Skin epidermis (tissue), 12 donors: ENCODE measurements at regions not wholly inside any gene's neighbourhood (a gene's known extent, or its start where the extent isn't known, plus 50 kb on each side); places are given as distances from the start of the nearest gene placed in this dataset.
A peak's percentile ranks its signal among the peaks of the same experiment; 100 is the strongest.
"Not testable (repeated sequence)": the region's sequence is repeated elsewhere in the genome, so short reads cannot be mapped to it uniquely, and the experiment has no call there.

Experiments
- H3K27ac ChIP-seq, 21 experiments: fragments of 200-600 bp; sonication (generic) in 11 of 21; one replicate each; pipeline ENCODE4 v1.5.0; 2020; ENCODE audit warnings: mild to moderate bottlenecking in 3 of 21, inconsistent platforms in 2 of 21, moderate library complexity in 2 of 21
- H3K4me3 ChIP-seq, 7 experiments: fragments of 200-600 bp; sonication (generic) in 2 of 7; one replicate each; pipeline ENCODE4 v1.5.0; 2020; ENCODE audit warnings: inconsistent platforms in 2 of 7, mild to moderate bottlenecking in 2 of 7, moderate library complexity in 1 of 7

DNA sequence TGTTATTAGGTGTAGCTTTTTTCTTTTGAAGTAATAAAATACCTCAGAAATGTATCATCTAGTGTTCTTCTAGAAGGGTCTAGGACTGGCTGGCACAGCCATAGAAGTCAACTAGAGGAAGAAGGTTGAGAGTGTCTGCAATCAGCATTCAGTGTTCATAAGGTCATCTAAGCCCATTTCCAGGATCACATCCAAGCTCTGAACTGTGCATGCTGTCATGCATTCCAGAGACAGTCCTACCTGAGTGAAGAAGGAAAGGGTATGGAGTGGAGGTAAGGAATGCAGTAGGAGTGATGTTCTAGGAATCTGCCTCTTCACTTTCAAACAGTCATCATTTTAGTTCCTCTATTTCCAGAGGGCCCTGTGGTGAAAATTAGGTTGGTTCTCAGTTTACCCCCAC is 789.7 kb downstream of the GATA3 start:
- Histone ChIP-seq H3K4me3 (no peak overlapping the region), H3K27ac (no peak overlapping the region)

DNA sequence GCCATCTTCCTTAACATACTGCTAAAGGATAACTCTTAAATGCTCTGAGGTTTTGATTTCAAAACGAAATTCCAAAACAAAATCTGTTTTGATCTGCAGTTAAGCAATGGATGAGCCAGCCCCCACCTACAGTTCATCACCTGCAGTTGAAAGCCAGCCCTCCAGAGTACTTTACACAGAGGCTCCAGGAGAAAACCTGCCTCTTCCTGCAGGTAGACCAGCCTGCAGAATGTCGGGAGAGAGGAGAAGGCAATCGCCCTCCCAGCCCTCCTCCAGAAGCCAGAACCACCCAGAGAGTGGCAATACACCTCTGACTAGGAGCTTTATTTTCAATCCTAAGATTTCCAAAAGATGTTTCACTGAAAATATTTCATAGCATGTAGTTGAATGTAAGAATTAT is 798.1 kb downstream of the GATA3 start:
- Histone ChIP-seq H3K4me3 (no peak overlapping the region), H3K27ac (no peak overlapping the region)

DNA sequence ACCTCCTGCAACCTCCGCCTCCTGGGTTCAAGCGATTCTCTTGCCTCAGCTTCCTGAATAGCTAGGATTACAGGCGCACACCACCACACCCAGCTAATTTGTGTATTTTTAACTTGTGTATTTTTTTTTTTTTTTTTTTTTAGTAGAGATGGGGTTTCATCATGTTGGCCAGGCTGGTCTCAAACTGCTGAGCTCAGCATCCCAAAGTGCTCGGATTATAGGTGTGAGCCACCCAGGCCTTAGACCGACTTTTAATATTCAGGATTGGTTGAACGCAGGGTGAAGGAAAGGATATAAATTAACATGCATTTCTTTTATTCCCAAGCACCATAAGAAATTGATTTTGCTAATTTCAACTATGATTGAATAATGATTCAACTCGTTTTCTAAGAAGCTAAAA is 798.6 kb downstream of the GATA3 start:
- Histone ChIP-seq H3K27ac (no peak overlapping the region), H3K4me3 (no peak overlapping the region)

DNA sequence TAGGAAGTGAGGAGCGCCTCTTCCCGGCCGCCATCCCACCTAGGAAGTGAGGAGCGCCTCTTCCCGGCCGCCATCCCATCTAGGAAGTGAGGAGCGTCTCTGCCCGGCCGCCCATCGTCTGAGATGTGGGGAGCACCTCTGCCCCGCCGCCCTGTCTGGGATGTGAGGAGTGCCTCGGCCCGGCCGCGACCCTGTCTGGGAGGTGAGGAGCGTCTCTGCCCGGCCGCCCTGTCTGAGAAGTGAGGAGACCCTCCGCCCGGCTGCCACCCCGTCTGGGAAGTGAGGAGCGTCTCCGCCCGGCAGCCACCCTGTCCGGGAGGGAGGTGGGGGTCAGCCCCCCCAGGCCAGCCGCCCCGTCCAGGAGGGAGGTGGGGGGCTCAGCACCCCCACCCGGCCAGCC is 814.4 kb downstream of the GATA3 start:
- not testable (repeated sequence) for H3K27ac ChIP-seq, H3K4me3 ChIP-seq

DNA sequence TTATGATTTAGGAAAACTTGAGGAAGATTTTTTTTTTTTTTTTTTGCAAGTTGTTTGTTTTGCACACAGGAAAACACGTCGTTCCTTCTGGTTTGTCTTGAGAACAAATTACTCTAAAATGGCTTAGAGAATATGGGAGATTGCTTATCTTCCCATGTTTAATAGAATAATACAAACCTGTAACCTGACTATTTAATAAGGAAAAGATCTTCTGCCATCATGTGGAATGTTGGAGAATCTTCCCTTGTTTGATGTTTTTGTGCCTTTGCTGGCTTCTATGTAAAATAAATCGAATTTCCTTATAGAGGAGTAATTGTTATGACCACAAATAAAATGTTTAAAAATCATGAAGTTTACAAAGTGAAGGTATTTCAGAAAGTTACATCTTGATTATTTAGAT is 818.8 kb downstream of the GATA3 start:
- Histone ChIP-seq H3K4me3 (no peak overlapping the region), H3K27ac (peak overlapping the region in 1 of 21 experiments; percentile 20)

DNA sequence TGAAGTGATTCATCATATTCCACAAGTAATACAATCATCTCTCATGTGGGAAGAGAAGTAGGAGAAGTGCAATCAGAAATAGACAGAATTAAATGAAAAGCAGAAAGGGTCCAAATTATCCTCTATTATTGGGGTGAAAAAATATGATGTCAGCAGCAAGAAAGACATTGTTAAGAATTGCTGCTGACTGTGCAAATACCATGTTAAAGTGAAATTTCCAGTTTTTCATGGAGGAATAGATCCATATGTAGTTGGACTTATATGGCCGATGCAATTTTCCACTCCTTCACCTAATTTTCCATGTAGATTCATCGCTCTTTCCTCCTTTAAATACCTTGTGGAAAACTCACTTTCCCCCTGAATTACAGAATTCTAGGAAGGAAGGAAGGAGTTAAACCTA is 819.8 kb downstream of the GATA3 start:
- H3K4me3 ChIP-seq, result no peak overlapping the region

DNA sequence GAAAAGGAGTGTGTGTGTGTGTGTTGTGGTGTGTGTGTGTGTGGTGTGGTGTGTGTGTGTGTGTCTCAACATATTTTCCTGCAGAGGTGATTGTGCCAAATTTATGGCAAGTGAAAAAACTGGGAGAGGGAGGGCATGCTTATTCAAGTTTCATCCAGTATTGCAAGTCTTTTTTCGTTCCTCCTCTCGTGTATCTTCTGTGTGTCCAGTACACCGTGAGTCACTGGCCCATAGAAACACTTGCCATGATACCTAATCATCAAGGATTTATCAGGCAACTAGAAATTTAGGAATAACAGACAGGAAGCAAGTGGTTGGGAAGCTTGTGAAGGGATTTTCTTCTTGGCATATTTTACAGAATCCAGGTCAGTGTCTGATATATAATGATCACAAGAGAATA is 820.5 kb downstream of the GATA3 start:
- H3K4me3 ChIP-seq, result no peak overlapping the region
- H3K27ac ChIP-seq, result no peak overlapping the region

More for the DNA sequence above, 819.8 kb downstream of the GATA3 start:
- no peak overlapping the region for H3K27ac ChIP-seq

DNA sequence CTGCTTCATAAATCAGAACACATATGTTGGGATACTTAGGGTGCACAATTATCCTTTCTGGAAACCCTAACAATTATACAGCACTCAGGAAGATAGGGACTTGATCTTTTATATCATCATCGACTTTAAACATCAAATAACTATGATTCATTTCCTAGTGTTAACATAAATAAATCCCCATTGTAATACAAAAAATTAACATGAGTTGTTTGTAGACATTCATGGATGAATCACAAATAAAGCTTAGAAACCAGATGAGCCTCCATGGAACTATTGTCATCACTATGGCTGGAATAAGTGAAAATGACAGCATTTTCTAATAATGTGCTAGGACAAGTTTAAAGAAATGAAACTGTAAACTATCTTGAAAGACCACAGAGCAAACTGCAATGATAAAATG is 821.7 kb downstream of the GATA3 start:
- no peak overlapping the region for H3K27ac ChIP-seq
- no peak overlapping the region for H3K4me3 ChIP-seq

DNA sequence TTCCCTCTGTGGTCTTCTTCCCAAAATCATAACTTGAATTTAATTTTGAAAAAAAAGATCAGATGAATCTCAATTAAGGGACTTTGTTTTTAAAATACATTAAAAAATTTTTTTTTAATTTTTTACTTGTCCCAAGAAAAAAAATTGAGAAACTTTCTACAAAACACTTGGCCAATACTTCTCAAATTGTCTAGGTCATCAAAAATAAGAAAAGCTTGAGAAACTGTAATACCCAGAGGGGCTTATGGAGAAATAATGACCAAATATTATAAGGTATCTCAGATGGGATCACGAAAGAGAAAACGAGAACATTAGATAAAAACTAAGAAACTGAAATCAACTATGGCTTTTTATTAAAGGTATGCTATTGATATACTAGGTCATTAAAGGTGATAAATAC is 835.0 kb downstream of the GATA3 start:
- H3K27ac ChIP-seq, result no peak overlapping the region
- no peak overlapping the region for H3K4me3 ChIP-seq

DNA sequence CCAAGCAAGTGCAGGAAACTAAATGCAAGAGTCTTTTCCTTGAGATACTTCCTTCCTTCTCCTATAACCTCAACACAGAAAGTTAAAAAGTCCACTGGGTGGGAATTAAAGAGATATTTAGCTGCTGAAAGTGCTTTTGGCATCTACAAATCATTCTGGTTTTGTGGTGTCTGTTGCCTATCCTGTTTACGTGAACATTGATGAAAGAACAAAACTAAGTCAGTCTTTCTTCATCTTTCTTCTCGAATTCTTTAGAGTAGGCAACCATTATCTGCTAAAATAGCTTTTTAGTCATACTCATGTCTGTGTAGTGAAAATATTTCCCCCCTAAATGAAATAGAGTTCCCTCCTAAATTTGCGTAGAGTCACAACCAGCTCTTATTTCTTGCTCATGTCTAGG is 838.6 kb downstream of the GATA3 start:
- H3K4me3 ChIP-seq, result no peak overlapping the region
- no peak overlapping the region for H3K27ac ChIP-seq

DNA sequence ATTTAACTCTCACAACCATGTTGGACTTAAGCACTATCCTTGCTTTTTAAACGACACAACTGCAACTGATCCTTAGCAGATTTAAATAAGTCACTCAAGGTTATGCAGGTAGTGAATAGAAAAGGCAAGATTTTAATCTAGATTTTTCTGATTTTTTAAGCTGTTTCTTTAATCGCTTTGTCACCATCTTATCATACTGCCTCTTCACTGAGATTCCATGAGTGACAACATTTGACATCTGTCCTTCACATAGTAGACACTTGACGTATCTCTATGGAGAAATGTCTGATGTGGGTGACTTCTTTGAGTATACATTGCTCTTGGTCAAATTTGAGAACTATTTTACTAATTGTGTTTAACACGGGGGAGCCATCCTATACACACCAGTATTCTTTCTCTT is 839.7 kb downstream of the GATA3 start:
- Histone ChIP-seq H3K4me3 (no peak overlapping the region), H3K27ac (no peak overlapping the region)

DNA sequence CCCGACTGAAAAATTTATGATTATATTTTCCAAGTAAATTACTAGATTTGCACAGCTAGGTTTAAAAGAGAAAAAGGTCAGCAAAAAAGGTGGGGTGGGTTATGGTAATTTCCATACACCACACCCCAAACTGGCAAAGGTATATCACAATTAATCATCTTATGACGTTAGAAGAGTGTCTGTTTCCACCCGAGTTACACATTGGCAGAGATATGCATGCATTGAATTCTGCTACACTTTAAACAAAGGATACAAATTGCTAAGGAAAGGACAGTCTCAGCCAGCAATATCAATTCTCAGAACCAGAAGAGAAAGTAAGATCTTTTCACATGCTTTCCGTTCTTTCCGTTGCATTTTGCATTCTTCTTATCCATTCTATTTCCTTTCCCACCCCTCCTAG is 843.3 kb downstream of the GATA3 start:
- Histone ChIP-seq H3K4me3 (no peak overlapping the region), H3K27ac (no peak overlapping the region)

DNA sequence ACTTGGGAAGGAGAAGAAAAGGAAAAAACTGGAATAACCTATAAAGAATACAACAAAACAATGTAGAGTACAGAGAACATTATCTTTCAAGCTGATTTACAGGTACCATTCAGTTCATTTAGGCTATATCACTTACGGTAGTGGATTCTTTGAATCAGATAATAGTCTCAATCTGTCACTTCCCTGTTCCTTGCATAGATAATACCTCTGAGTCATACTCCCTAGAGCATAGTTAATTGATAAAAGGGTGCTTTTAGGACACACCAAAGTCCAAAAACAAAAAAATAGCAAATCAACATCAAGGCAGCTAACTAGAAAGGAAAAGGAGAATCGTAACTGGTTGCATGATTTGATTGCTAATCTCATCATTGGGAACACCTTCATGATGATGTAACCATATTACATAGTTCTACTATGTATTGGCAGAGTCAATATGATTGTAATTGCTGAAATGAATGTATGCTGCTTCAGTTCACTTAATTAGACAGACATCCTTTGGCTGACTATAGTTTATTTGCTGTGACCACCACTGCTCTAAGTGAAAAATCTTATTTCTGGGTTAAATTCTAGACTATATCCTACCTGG is 844.4 kb downstream of the GATA3 start:
- Histone ChIP-seq H3K4me3 (no peak overlapping the region), H3K27ac (no peak overlapping the region)

DNA sequence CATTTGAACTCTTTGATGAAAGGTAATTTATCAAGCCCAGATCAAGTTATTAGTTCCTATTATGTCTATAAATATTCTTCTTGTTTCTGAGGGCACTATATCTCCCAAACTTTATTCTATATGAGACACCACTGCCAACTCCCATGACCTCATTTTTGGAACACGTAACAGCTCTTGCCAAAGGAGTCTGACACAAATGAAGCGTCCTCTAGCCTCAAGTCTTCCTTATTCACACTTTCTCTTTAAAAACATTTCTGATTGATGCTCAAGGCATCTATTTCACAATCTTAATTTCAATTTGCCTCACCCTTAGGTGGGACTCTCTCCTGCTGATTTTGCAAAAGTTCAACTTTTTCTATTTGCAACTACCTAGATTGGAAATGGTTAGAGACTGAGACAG is 848.4 kb downstream of the GATA3 start:
- Histone ChIP-seq H3K27ac (no peak overlapping the region), H3K4me3 (no peak overlapping the region)

DNA sequence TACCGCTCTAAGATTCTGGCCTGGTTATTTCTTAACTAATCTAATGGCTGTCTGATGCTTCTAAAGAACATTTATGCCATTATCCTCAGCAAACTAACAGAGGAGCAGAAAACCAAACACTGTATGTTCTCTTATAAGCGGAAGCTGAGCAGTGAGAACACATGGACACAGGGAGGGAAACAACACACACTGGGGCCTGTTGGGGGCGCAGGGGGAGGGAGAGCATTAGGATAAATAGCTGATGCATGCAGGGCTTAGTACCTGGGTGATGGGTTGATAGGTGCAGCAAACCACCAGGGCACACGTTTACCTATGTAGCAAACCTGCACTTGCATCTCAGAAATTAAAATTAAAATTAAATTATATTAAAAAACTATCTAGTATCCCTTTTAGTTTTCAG is 853.5 kb downstream of the GATA3 start:
- Histone ChIP-seq H3K4me3 (no peak overlapping the region), H3K27ac (no peak overlapping the region)

DNA sequence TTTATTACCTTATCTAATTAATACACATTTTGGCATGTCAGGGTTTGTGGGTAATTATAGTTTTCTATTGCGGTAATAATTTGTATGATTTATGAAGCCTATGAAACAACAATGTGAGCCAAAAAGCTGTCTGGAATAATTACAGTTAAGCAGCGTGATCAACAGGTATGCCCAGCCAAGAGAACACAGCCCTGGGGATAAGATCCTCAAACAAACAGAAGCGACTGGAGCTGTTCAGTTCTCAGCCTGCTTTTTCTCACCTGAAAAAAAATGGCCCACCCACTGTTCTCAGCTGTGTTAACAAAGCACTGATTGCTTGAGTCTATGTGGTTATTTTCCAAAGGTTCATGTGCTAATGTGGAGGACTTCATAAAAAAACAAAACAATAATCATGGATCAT is 855.8 kb downstream of the GATA3 start:
- Histone ChIP-seq H3K27ac (peak overlapping the region in 1 of 21 experiments; percentile 14), H3K4me3 (no peak overlapping the region)

DNA sequence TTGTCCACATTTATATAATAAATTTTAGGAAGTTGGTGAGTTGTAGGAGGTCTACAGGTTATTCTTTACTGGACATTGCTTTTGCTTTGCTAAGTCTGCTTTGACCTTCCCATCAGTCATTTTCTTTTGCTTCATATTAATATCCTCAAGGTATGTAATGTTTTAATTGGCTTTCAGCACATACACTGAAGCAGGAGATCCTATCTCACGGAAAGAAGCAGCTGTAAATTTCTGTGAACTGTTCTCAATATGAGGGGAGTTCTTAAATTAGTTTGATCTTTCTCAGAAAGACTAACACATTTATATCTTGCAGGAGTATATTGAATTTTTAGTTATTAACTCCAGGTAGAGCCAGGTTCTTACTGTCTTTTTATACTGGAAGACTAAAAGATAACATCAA is 856.5 kb downstream of the GATA3 start:
- Histone ChIP-seq H3K27ac (peak overlapping the region in 1 of 21 experiments; percentile 14), H3K4me3 (no peak overlapping the region)

DNA sequence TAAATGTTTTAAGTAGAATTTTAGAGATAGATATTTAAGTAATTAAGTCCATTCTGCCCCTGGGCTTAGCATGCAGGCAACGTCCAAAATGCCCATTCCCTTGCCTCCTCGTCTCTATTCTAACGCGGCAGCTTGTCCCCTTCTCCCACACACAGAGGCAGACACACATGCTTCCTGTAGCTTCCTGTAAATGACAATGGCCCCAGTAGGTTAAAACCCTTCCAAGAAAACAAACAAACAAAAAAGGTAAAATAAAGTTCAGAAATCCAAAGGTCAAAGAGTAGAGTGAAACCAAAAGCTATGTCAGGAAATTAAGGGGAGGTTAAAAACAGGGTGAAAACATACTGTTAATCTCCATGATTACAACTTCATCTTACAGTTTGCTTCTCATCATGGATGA is 857.6 kb downstream of the GATA3 start:
- Histone ChIP-seq H3K4me3 (no peak overlapping the region), H3K27ac (no peak overlapping the region)

DNA sequence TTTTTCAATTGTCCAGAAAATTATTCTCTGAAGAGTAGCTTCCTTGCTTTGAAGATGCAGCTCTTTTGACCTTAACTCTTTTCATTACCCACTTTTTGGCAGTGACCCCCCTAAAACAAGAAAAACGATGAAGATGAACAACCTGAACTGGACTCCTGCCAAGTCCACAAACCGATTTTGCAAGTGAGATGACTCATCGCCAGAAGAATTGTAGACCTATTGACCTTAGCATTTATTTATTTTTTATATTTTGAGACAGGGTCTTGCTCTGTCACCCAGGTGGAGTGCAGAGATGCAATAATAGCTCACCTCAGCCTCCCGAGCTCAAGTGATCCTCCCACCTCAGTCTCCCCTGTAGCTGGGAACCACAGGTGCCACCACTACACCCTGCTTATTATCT is 859.2 kb downstream of the GATA3 start:
- Histone ChIP-seq H3K27ac (no peak overlapping the region), H3K4me3 (no peak overlapping the region)

DNA sequence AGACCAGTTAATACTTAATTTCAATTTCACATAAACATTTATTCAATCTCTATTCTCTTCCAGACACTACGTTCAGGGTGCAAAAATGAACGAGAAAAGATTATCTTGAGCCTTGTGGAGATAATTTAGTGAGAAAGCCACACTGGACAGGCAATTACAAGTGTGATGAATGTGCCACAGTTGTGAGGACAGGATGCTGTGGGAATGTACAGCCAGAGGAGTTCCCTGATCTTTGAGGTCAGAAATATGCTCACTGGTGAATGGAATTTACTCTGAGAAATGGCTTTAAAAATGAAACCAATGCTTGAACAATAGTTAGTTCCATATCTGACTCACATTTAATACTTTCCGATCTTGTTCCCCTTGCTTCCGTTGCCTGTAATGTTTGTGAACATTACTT is 864.8 kb downstream of the GATA3 start:
- Histone ChIP-seq H3K4me3 (no peak overlapping the region), H3K27ac (no peak overlapping the region)

DNA sequence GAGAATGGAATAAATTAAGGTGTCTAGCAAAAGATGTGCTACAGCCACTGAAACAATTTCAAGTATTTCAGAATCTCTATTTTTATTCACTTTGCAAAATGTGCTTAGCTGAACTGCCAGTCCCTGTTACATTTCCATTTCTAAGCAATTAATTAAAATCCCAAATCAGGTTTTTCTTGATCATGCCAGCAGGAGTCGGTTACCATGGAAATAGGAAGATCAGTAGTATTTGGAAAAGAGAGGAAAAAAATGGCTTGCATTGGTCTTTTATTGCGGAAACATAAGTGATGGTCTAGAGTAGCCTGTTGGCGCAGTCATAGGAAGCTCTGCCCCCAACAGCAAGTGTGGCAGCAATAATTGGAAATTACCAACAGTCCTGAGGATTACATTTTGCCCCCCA is 867.1 kb downstream of the GATA3 start:
- Histone ChIP-seq H3K27ac (no peak overlapping the region), H3K4me3 (no peak overlapping the region)

DNA sequence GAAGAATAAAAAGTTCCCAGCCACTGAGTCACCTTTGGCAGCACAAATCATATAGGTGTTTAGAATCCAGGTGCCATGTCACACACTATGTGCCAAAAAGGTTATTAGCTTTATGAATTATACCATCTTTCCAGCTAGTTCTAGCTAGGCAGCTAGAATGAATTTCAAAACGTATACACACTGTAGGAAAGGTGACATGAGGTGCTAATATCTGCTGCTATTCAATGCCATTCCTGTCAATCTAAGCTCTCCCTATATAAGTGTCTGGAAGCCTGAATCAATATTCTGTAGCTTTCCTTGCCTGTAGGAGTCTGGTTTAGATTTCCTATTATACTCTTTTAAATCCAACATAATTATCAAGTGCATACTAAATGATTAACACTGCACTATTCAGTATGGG is 868.6 kb downstream of the GATA3 start:
- Histone ChIP-seq H3K27ac (no peak overlapping the region), H3K4me3 (no peak overlapping the region)

DNA sequence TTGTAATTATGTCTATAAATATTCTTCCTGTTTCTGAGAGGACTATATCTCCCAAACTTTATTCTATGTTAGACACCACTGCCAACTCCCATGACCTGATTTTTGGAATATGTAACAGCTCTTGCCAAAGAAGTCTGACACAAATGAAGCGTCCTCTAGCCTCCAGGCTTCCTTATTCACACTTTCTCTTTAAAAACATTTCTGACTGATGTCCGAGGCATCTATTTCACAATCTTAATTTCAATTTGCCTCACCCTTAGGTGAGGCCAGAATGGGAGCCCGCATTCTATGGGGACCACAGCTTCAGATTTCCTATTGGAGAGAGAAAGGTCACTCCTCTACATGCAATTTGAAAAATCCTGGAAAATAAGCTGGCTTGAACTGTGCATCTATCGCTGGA is 873.2 kb downstream of the GATA3 start:
- Histone ChIP-seq H3K4me3 (no peak overlapping the region), H3K27ac (no peak overlapping the region)
